ENCODE measurements at regions not wholly inside any gene's neighbourhood (a gene's known extent, or its start where the extent isn't known, plus 50 kb on each side); places are given as distances from the start of the nearest gene placed in this dataset.

DNA sequence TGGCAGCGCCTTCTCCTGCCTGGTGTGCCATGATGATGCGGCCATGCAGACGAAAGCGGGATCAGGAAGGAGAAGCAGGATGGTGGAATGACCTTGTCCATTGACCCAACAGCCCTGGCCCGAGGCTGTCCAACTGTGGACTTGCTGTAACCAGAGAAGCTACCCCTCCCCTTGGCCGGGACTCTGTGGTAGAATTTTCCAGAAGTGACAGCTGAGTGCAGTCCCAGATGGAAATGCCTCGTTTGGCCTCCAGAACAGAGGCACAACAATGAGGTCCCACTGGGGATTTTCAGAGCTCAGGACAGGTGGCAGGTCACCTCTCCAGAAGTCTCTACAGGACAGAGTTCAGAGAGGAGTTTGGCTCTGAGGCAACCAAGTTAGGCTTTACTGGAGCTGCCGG is 299.2 kb upstream of the CDH4 start:
- Histone ChIP-seq H3K27me3 (ENCODE audit: control insufficient read depth, insufficient read depth, low read length, poor library complexity, severe bottlenecking) (no peaks in the 10 kb centered on the region), H3K9me3 (ENCODE audit: control insufficient read depth, low read length) (no peaks in the 10 kb centered on the region), H3K4me1 (ENCODE audit: control insufficient read depth, insufficient read depth, low read length) (no peaks in the 10 kb centered on the region), H3K27ac (ENCODE audit: low read depth, low read length) (no peak overlapping the region), H3K4me3 (ENCODE audit: low read length) (no peak overlapping the region), H3K36me3 (ENCODE audit: control insufficient read depth, insufficient read depth, low read length) (no peaks in the 10 kb centered on the region), H3K9ac (ENCODE audit: extremely low read depth, low read length, poor library complexity, severe bottlenecking) (no peak overlapping the region)
- H3K4me1 Mint-ChIP-seq, result no peaks in the 10 kb centered on the region
- H3K9me3 Mint-ChIP-seq, result no peaks in the 10 kb centered on the region
- no peak for TF ChIP-seq CTCF (conservative IDR thresholded peaks at IDR 0.05)
- DNase-seq, result no peak
- no peaks in the 10 kb centered on the region for H3K36me3 Mint-ChIP-seq (ENCODE audit: low read depth)
- peaks cover 68% of the 10 kb centered on the region for H3K27me3 Mint-ChIP-seq (ENCODE audit: insufficient read depth)
- WGBS, 2 experiments (ENCODE audit: insufficient coverage in 1 of 2, insufficient read length in 1 of 2), result 91 to 95% methylated on average over 6 to 8 of the region's 8 CpGs
- no peak overlapping the region for H3K4me3 Mint-ChIP-seq
- H3K27ac Mint-ChIP-seq, result no peak overlapping the region

- no peak for TF ChIP-seq CTCF (conservative IDR thresholded peaks at IDR 0.05)
- WGBS, 2 experiments (ENCODE audit: insufficient coverage in 1 of 2, insufficient read length in 1 of 2), result 74 to 85% methylated on average over 12 to 13 of the region's 13 CpGs
- Histone ChIP-seq H3K9me3 (ENCODE audit: control insufficient read depth, low read length) (no peaks in the 10 kb centered on the region), H3K4me1 (ENCODE audit: control insufficient read depth, insufficient read depth, low read length) (no peaks in the 10 kb centered on the region), H3K27ac (ENCODE audit: low read depth, low read length) (no peak overlapping the region), H3K36me3 (ENCODE audit: control insufficient read depth, insufficient read depth, low read length) (no peaks in the 10 kb centered on the region), H3K4me3 (ENCODE audit: low read length) (no peak overlapping the region), H3K9ac (ENCODE audit: extremely low read depth, low read length, poor library complexity, severe bottlenecking) (no peak overlapping the region), H3K27me3 (ENCODE audit: control insufficient read depth, insufficient read depth, low read length, poor library complexity, severe bottlenecking) (no peaks in the 10 kb centered on the region)
- Mint-ChIP-seq H3K4me1 (no peaks in the 10 kb centered on the region), H3K4me3 (no peak overlapping the region), H3K27me3 (ENCODE audit: insufficient read depth) (peaks cover 73% of the 10 kb centered on the region), H3K27ac (no peak overlapping the region), H3K9me3 (no peaks in the 10 kb centered on the region), H3K36me3 (ENCODE audit: low read depth) (no peaks in the 10 kb centered on the region)
- no peak for DNase-seq
Measured at GRCh38 chr20:60953321-60953720, 298.7 kb upstream of the CDH4 start.

DNA sequence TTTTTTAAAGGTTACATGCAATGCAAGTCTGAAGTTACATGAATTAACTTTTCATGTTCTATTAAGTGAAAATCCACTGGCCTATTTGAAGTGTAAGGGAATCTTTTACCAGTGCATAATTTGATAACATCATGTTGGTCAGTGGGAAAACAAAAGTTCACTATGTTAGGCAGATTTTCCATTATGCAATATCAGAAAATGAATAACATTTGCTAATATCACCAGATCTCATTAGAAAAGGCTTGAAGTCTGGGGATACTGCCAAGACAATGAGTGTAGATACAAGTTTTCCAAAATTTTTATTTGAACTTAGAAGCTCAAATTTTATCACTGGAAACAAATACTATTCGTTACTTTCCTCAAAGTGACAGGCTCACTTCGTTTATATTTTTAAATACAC is 296.4 kb upstream of the CDH4 start:
- WGBS, 2 experiments (ENCODE audit: insufficient coverage in 1 of 2, insufficient read length in 1 of 2), result 100% methylated on average over 1 of the region's 2 CpGs; no CpG with 5 or more reads in 1 of the 2 experiments
- H3K4me1 Mint-ChIP-seq, result no peaks in the 10 kb centered on the region
- H3K27ac Mint-ChIP-seq, result no peak overlapping the region
- Histone ChIP-seq H3K9ac (ENCODE audit: extremely low read depth, low read length, poor library complexity, severe bottlenecking) (no peak overlapping the region), H3K9me3 (ENCODE audit: control insufficient read depth, low read length) (no peaks in the 10 kb centered on the region), H3K27me3 (ENCODE audit: control insufficient read depth, insufficient read depth, low read length, poor library complexity, severe bottlenecking) (no peaks in the 10 kb centered on the region), H3K36me3 (ENCODE audit: control insufficient read depth, insufficient read depth, low read length) (no peaks in the 10 kb centered on the region), H3K4me1 (ENCODE audit: control insufficient read depth, insufficient read depth, low read length) (no peaks in the 10 kb centered on the region), H3K4me3 (ENCODE audit: low read length) (no peak overlapping the region), H3K27ac (ENCODE audit: low read depth, low read length) (no peak overlapping the region)
- no peaks in the 10 kb centered on the region for H3K36me3 Mint-ChIP-seq (ENCODE audit: low read depth)
- H3K4me3 Mint-ChIP-seq, result no peak overlapping the region
- DNase-seq, result no peak
- H3K9me3 Mint-ChIP-seq, result no peaks in the 10 kb centered on the region
- H3K27me3 Mint-ChIP-seq (ENCODE audit: insufficient read depth), result peaks cover 80% of the 10 kb centered on the region
- TF ChIP-seq CTCF (conservative IDR thresholded peaks at IDR 0.05), result no peak

Data from endodermal cell (in vitro differentiated cells).